ENCODE measurements at regions not wholly inside any gene's neighbourhood (a gene's known extent, or its start where the extent isn't known, plus 50 kb on each side); places are given as distances from the start of the nearest gene placed in this dataset.
"Not testable (repeated sequence)": the region's sequence is repeated elsewhere in the genome, so short reads cannot be mapped to it uniquely, and the experiment has no call there.

GRCh38 chr13:80679423-80679822 lies 338.5 kb upstream of the SPRY2 start:
- DNase-seq: no peak

GRCh38 chr13:80677227-80677626 lies 336.3 kb upstream of the SPRY2 start:
- no peak for DNase-seq

GRCh38 chr13:80675442-80675841 lies 334.5 kb upstream of the SPRY2 start:
- not testable (repeated sequence) for DNase-seq

GRCh38 chr13:80671773-80672172 lies 330.8 kb upstream of the SPRY2 start:
- no peak for DNase-seq

- no peak for DNase-seq
Measured at GRCh38 chr13:80669112-80669511, 328.2 kb upstream of the SPRY2 start.

- no peak for DNase-seq
Measured at GRCh38 chr13:80668452-80668851, 327.5 kb upstream of the SPRY2 start.

GRCh38 chr13:80666782-80667552 lies 326.0 kb upstream of the SPRY2 start:
- DNase-seq: no peak

- DNase-seq: no peak
Measured at GRCh38 chr13:80665792-80666333, 324.9 kb upstream of the SPRY2 start.

- DNase-seq: no peak
Measured at GRCh38 chr13:80664950-80665349, 324.0 kb upstream of the SPRY2 start.

- DNase-seq: no peak
Measured at GRCh38 chr13:80663788-80664187, 322.9 kb upstream of the SPRY2 start.

GRCh38 chr13:80658705-80659104 lies 317.8 kb upstream of the SPRY2 start:
- no peak for DNase-seq

GRCh38 chr13:80656512-80656904 lies 315.6 kb upstream of the SPRY2 start:
- DNase-seq: no peak

- DNase-seq: no peak
Measured at GRCh38 chr13:80655778-80656511, 315.0 kb upstream of the SPRY2 start.

- no peak for DNase-seq
Measured at GRCh38 chr13:80654638-80655249, 313.8 kb upstream of the SPRY2 start.

GRCh38 chr13:80649274-80649673 lies 308.3 kb upstream of the SPRY2 start:
- DNase-seq: no peak

- DNase-seq: no peak
Measured at GRCh38 chr13:80642641-80643040, 301.7 kb upstream of the SPRY2 start.

- DNase-seq: no peak
Measured at GRCh38 chr13:80633251-80633650, 292.3 kb upstream of the SPRY2 start.

- DNase-seq: peak in 1 of 2 experiments; percentile 34
Measured at GRCh38 chr13:80630685-80631121, 289.8 kb upstream of the SPRY2 start.

GRCh38 chr13:80618781-80619180 lies 277.9 kb upstream of the SPRY2 start:
- DNase-seq: no peak

- no peak for DNase-seq
Measured at GRCh38 chr13:80612804-80613203, 271.9 kb upstream of the SPRY2 start.

GRCh38 chr13:80611310-80611709 lies 270.4 kb upstream of the SPRY2 start:
- peak in 1 of 2 experiments; percentile 41 for DNase-seq

GRCh38 chr13:80605716-80606115 lies 264.8 kb upstream of the SPRY2 start:
- no peak for DNase-seq

GRCh38 chr13:80605011-80605410 lies 264.1 kb upstream of the SPRY2 start:
- DNase-seq: no peak

- DNase-seq: no peak
Measured at GRCh38 chr13:80604098-80604497, 263.2 kb upstream of the SPRY2 start.

Measured in NCI-H524 (cell line).